ENCODE measurements at regions not wholly inside any gene's neighbourhood (a gene's known extent, or its start where the extent isn't known, plus 50 kb on each side); places are given as distances from the start of the nearest gene placed in this dataset.

DNA sequence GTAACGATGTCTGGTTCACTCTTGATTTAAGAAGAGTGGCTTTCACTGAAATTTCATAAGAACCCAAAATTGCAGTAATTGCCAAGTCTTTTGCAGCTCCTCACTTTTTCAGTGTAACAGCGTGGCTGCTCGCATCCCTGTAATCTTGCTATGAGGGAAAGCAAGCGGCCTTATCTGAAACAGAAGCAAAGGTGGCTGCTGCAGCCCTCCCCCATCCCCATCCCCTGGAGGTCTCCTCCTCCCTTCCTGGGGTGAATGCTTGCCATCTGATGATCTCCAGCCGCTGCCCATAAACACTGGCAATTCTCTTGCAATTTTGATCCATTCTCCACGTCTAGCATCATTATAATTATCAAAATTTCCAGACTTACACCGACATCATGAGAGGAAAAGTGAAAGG lies 182.5 kb upstream of the ASIC2 start:
- no peak overlapping the region for H3K27ac Mint-ChIP-seq (ENCODE audit: unreplicated experiment)
- no peaks in the 10 kb centered on the region for H3K9me3 Mint-ChIP-seq (ENCODE audit: unreplicated experiment)
- DNase-seq (ENCODE audit: low spot score) = no peak
- TF ChIP-seq, protein P1, sequence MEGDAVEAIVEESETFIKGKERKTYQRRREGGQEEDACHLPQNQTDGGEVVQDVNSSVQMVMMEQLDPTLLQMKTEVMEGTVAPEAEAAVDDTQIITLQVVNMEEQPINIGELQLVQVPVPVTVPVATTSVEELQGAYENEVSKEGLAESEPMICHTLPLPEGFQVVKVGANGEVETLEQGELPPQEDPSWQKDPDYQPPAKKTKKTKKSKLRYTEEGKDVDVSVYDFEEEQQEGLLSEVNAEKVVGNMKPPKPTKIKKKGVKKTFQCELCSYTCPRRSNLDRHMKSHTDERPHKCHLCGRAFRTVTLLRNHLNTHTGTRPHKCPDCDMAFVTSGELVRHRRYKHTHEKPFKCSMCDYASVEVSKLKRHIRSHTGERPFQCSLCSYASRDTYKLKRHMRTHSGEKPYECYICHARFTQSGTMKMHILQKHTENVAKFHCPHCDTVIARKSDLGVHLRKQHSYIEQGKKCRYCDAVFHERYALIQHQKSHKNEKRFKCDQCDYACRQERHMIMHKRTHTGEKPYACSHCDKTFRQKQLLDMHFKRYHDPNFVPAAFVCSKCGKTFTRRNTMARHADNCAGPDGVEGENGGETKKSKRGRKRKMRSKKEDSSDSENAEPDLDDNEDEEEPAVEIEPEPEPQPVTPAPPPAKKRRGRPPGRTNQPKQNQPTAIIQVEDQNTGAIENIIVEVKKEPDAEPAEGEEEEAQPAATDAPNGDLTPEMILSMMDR (IDR thresholded peaks at IDR 0.05; ENCODE audit: unreplicated experiment) = no peak
- no peaks in the 10 kb centered on the region for H3K36me3 Mint-ChIP-seq (ENCODE audit: low read depth, unreplicated experiment)
- H3K27me3 Mint-ChIP-seq (ENCODE audit: unreplicated experiment) = no peaks in the 10 kb centered on the region
- peaks cover 10% of the 10 kb centered on the region for H3K4me1 Mint-ChIP-seq (ENCODE audit: unreplicated experiment)
- H3K4me3 Mint-ChIP-seq (ENCODE audit: unreplicated experiment) = no peak overlapping the region

DNA sequence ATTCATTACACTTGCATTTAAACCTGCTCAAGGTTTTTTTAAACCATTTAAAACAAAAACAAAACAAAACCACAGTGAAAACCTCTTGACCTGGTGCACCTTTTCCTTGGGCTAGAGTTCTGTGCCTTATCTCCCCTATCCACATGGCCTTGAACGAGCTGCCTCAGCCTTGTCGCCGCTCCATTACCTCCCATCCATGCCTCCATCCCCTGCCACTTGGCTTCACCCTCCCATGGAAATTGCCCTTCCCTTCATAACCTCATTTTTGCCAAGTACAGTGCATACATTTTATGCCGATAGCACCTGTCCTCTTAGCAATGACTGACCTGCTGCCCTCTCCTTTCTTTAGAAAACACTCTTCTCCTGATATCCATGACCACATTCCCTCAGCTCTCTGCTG lies 188.6 kb upstream of the ASIC2 start:
- no peak for DNase-seq (ENCODE audit: low spot score)
- TF ChIP-seq, protein P1 (IDR thresholded peaks at IDR 0.05; ENCODE audit: unreplicated experiment) = no peak
- Mint-ChIP-seq H3K4me3 (ENCODE audit: unreplicated experiment) (no peak overlapping the region), H3K9me3 (ENCODE audit: unreplicated experiment) (no peaks in the 10 kb centered on the region), H3K27me3 (ENCODE audit: unreplicated experiment) (peaks cover 1% of the 10 kb centered on the region), H3K4me1 (ENCODE audit: unreplicated experiment) (no peaks in the 10 kb centered on the region), H3K27ac (ENCODE audit: unreplicated experiment) (no peak overlapping the region), H3K36me3 (ENCODE audit: low read depth, unreplicated experiment) (no peaks in the 10 kb centered on the region)

DNA sequence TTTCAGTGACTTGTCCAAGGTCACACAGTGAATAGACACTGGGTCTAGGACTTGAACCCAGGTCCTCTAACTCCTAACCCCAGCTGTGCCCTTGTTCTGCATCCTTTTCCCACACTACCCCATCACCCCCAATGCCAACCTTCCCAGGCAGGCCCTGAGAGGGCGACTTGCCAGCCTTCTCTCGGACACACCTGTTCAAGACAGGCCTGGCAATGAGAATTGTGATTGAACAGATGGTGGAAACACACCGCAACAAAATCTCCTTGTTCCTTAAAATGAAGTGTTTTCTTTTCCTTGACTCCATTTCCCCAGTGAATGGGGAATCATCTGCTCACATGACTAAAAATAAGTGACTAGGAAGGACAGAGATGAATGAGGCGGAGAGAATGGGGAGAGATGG lies 189.5 kb upstream of the ASIC2 start:
- H3K27me3 Mint-ChIP-seq (ENCODE audit: unreplicated experiment) = peaks cover 1% of the 10 kb centered on the region
- no peak overlapping the region for H3K4me3 Mint-ChIP-seq (ENCODE audit: unreplicated experiment)
- no peak overlapping the region for H3K27ac Mint-ChIP-seq (ENCODE audit: unreplicated experiment)
- no peak for DNase-seq (ENCODE audit: low spot score)
- H3K36me3 Mint-ChIP-seq (ENCODE audit: low read depth, unreplicated experiment) = no peaks in the 10 kb centered on the region
- TF ChIP-seq, protein P1 (IDR thresholded peaks at IDR 0.05; ENCODE audit: unreplicated experiment) = no peak
- no peaks in the 10 kb centered on the region for H3K9me3 Mint-ChIP-seq (ENCODE audit: unreplicated experiment)
- H3K4me1 Mint-ChIP-seq (ENCODE audit: unreplicated experiment) = no peaks in the 10 kb centered on the region

DNA sequence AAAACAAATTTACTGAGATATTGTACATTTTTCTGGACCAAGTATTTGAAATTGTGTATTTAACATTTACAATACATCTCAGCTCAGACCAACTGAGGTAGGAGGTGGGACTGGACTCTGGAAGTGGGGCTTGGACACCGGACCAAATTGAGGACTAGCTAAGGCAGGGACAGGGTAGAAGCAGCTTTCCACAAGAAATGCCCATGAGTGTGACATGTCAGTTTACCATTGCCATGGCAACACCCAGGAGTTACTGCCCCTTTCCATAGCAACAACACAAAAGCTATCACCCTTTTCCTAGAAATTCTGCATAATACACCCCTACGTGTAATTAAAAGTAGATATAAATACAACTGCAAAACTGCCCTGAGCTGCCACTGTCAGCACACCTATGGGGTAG lies 191.5 kb upstream of the ASIC2 start:
- Mint-ChIP-seq H3K36me3 (ENCODE audit: low read depth, unreplicated experiment) (no peaks in the 10 kb centered on the region), H3K4me3 (ENCODE audit: unreplicated experiment) (no peak overlapping the region), H3K4me1 (ENCODE audit: unreplicated experiment) (no peaks in the 10 kb centered on the region), H3K27ac (ENCODE audit: unreplicated experiment) (no peak overlapping the region), H3K9me3 (ENCODE audit: unreplicated experiment) (no peaks in the 10 kb centered on the region), H3K27me3 (ENCODE audit: unreplicated experiment) (peaks cover 1% of the 10 kb centered on the region)
- no peak for DNase-seq (ENCODE audit: low spot score)
- TF ChIP-seq, protein P1 (IDR thresholded peaks at IDR 0.05; ENCODE audit: unreplicated experiment) = no peak

DNA sequence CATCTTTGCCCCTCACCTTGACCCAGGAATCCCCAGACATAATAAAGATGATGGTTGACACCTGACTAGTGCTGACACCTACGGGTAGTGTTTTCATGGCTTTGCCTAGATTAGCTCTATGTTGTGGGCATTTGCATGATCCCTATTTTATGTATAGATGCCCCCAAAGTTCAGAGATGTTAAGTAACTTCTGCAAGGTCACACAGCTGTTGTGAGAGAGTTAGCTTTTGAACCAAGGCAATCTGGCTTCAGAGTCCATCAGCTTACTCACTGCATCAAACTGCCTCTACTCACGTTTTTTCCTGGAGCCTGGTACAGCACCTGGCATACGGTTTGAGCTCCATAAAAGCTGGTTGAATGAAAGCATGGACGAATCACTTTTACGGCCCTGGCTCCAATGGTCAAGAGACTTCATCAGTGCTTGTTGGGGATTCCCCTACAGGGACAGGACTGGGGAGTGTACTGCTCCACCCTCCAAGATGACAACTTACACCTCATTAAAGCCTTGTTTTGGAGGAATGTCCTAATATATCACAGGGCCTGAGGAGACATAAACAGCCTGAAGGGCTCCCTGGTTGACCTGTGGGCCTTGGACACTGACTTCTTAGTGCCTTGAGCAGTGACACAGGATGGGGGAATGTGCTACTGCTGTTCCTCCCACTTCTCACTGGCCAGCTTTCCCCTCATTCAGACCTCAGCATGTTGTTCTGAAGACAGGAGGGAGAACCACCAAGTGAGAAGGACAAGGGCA lies 193.2 kb upstream of the ASIC2 start:
- TF ChIP-seq, protein P1 (IDR thresholded peaks at IDR 0.05; ENCODE audit: unreplicated experiment) = no peak
- Mint-ChIP-seq H3K4me3 (ENCODE audit: unreplicated experiment) (no peak overlapping the region), H3K9me3 (ENCODE audit: unreplicated experiment) (no peaks in the 10 kb centered on the region), H3K36me3 (ENCODE audit: low read depth, unreplicated experiment) (no peaks in the 10 kb centered on the region), H3K4me1 (ENCODE audit: unreplicated experiment) (no peaks in the 10 kb centered on the region), H3K27ac (ENCODE audit: unreplicated experiment) (no peak overlapping the region), H3K27me3 (ENCODE audit: unreplicated experiment) (peaks cover 1% of the 10 kb centered on the region)
- DNase-seq (ENCODE audit: low spot score) = no peak
